Keratinocyte (primary cell): ENCODE measurements at regions not wholly inside any gene's neighbourhood (a gene's known extent, or its start where the extent isn't known, plus 50 kb on each side); places are given as distances from the start of the nearest gene placed in this dataset.

ENCODE experiments used
- DNase-seq: peaks from one replicate; pipeline ENCODE4 v3.0.0-alpha.2; 2011; ENCODE audit warnings: low read depth, missing footprints, low spot score
- FAIRE-seq: peaks from 2 replicates; lab custom pipeline; 2011; peaks lifted over from hg19 to GRCh38; lab: Jason Lieb, UNC
- H2AFZ ChIP-seq: 2 replicates; pipeline ENCODE4 v1.6.0; 2012; ENCODE audit warnings: low read length, control low read depth, inconsistent platforms; ENCODE audit not compliant: control insufficient read depth
- H3K27ac ChIP-seq: 2 replicates; pipeline ENCODE4 v1.5.1; 2011; ENCODE audit warnings: low read length; ENCODE audit not compliant: control insufficient read depth, insufficient read depth
- H3K27me3 ChIP-seq: 3 replicates; pipeline ENCODE4 v1.6.0; 2011; ENCODE audit warnings: low read length; ENCODE audit not compliant: control insufficient read depth, insufficient read depth; ENCODE audit errors: extremely low read depth
- H3K36me3 ChIP-seq, 2 experiments: 2 replicates in 1 of 2; 3 replicates in 1 of 2; pipeline ENCODE4 v1.5.1; 2011; ENCODE audit warnings: low read length in 2 of 2, mild to moderate bottlenecking in 1 of 2; ENCODE audit not compliant: control insufficient read depth in 2 of 2, insufficient read depth in 2 of 2; ENCODE audit errors: extremely low read depth in 1 of 2
- H3K4me1 ChIP-seq: 3 replicates; pipeline ENCODE4 v1.5.1; 2011; ENCODE audit warnings: low read length; ENCODE audit not compliant: control insufficient read depth, insufficient read depth; ENCODE audit errors: extremely low read depth
- H3K4me2 ChIP-seq: 3 replicates; pipeline ENCODE4 v1.6.0; 2011; ENCODE audit warnings: low read depth, low read length; ENCODE audit not compliant: control insufficient read depth, insufficient read depth; ENCODE audit errors: extremely low read depth
- H3K4me3 ChIP-seq, 3 experiments: fragments of 200-600 bp in 1 of 3; sonication (generic) in 1 of 3; 2 replicates in 2 of 3; 3 replicates in 1 of 3; pipeline ENCODE4 v1.5.1; 2011 to 2016; ENCODE audit warnings: low read length in 3 of 3, mild to moderate bottlenecking in 3 of 3, control low read depth in 2 of 3, inconsistent platforms in 1 of 3, low read depth in 1 of 3, mixed read lengths in 1 of 3, mixed run types in 1 of 3, moderate library complexity in 1 of 3; ENCODE audit not compliant: control insufficient read depth in 2 of 3, insufficient read depth in 2 of 3; ENCODE audit errors: extremely low read depth in 1 of 3
- H3K79me2 ChIP-seq: 2 replicates; pipeline ENCODE4 v1.6.0; 2012; ENCODE audit warnings: low read length; ENCODE audit not compliant: control insufficient read depth, insufficient read depth
- H3K9ac ChIP-seq: 3 replicates; pipeline ENCODE4 v1.6.0; 2011; ENCODE audit warnings: low read length; ENCODE audit not compliant: control insufficient read depth, insufficient read depth; ENCODE audit errors: extremely low read depth
- H3K9me1 ChIP-seq: 3 replicates; pipeline ENCODE4 v1.6.0; 2011; ENCODE audit warnings: low read length; ENCODE audit not compliant: control insufficient read depth, insufficient read depth; ENCODE audit errors: extremely low read depth
- H3K9me3 ChIP-seq: 2 replicates; pipeline ENCODE4 v1.5.1; 2012; ENCODE audit warnings: low read depth, low read length; ENCODE audit not compliant: control insufficient read depth
- H4K20me1 ChIP-seq: 3 replicates; pipeline ENCODE4 v1.6.0; 2011; ENCODE audit warnings: low read length; ENCODE audit not compliant: control insufficient read depth, insufficient read depth; ENCODE audit errors: extremely low read depth
- EZH2 ChIP-seq: IDR thresholded peaks from one replicate; pipeline ENCODE4 v1.6.1; 2012; ENCODE audit warnings: inconsistent platforms, mild to moderate bottlenecking, low read length, moderate library complexity
- dilution Hi-C: fragments of 300-500 bp; cut with MboI; formaldehyde crosslinking; loops from one replicate; pipeline ENCODE4 v1.7.0; 2020; ENCODE audit warnings: low sequenced_read_pairs; ENCODE audit not compliant: extremely low pct_ligation_motif_present
- TF ChIP-seq, protein P1 (sequence below), 3 experiments: IDR thresholded peaks in 1 of 3; conservative IDR thresholded peaks in 1 of 3; optimal IDR thresholded peaks in 1 of 3; 2 replicates in 2 of 3; 3 replicates in 1 of 3; pipeline versions ENCODE3 to v1.5.1; 2011; ENCODE audit warnings: low read length in 3 of 3, mild to moderate bottlenecking in 3 of 3, moderate library complexity in 2 of 3, control low read depth in 1 of 3, inconsistent platforms in 1 of 3; ENCODE audit not compliant: insufficient read depth in 2 of 3; ENCODE audit errors: extremely low read depth in 1 of 3

DNA sequence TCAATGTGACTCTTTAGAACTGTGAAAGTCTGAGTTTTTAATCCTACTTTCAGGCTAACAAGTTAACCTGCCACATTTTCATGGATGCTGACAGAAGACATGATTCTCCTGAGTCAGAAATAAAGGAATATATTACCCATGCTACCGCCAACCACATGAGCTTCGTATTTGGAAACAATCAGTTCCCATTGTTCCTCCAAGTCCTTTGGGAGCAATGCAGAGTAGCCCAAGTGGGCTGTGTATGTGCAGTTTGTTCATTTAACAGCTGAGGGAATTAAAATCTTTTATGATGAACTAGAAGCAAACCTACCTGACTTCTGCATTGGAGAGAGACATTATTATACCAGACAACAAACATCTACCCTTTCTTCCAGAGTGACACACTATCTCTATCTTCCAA lies 169.3 kb upstream of the BET1 start:
- no peak for TF ChIP-seq EZH2
- TF ChIP-seq, protein P1, sequence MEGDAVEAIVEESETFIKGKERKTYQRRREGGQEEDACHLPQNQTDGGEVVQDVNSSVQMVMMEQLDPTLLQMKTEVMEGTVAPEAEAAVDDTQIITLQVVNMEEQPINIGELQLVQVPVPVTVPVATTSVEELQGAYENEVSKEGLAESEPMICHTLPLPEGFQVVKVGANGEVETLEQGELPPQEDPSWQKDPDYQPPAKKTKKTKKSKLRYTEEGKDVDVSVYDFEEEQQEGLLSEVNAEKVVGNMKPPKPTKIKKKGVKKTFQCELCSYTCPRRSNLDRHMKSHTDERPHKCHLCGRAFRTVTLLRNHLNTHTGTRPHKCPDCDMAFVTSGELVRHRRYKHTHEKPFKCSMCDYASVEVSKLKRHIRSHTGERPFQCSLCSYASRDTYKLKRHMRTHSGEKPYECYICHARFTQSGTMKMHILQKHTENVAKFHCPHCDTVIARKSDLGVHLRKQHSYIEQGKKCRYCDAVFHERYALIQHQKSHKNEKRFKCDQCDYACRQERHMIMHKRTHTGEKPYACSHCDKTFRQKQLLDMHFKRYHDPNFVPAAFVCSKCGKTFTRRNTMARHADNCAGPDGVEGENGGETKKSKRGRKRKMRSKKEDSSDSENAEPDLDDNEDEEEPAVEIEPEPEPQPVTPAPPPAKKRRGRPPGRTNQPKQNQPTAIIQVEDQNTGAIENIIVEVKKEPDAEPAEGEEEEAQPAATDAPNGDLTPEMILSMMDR (optimal IDR thresholded peaks at IDR 0.05 in 1 of 3, IDR thresholded peaks at IDR 0.05 in 1 of 3, conservative IDR thresholded peaks at IDR 0.05 in 1 of 3; ENCODE audit: extremely low read depth in 1 of 3, insufficient read depth in 2 of 3, low read length in 3 of 3): no peak
- dilution Hi-C loops: no loop called here
- Histone ChIP-seq H3K9me1 (no peaks in the 10 kb centered on the region), H3K79me2 (no peaks in the 10 kb centered on the region), H3K36me3 (no peaks in the 10 kb centered on the region), H4K20me1 (no peaks in the 10 kb centered on the region), H3K9me3 (no peaks in the 10 kb centered on the region), H3K4me1 (no peaks in the 10 kb centered on the region), H3K9ac (no peak overlapping the region), H3K27me3 (no peaks in the 10 kb centered on the region), H3K4me2 (no peak overlapping the region), H3K4me3 (no peak overlapping the region), H2AFZ (no peak overlapping the region), H3K27ac (no peak overlapping the region)
- no peak for FAIRE-seq
- DNase-seq: no peak

DNA sequence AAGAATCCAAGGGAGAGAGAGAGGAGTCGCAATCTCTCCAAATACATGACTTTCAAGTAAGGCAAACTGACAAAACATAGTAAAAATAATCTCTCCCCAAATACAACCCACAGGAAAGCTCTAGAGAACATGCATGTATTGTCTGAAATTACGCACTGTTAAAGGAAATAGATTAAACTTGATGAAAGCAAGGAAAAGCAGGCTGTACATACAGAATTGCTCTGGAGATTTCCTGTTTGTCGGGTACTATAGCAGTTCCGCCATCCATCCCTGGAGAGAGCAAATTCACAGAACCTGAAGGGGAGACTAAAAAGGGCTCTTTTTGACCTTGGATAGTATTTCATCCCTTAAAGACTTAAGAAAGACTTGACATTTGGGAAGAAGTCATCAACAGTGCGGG lies 170.2 kb upstream of the BET1 start:
- dilution Hi-C loops: no loop called here

More for the DNA sequence above, 170.2 kb upstream of the BET1 start:
- no peak overlapping the region for H3K4me3 ChIP-seq
- TF ChIP-seq EZH2: no peak
- TF ChIP-seq, protein P1 (optimal IDR thresholded peaks at IDR 0.05 in 1 of 3, IDR thresholded peaks at IDR 0.05 in 1 of 3, conservative IDR thresholded peaks at IDR 0.05 in 1 of 3; ENCODE audit: extremely low read depth in 1 of 3, insufficient read depth in 2 of 3, low read length in 3 of 3): no peak
- H3K9me3 ChIP-seq: no peaks in the 10 kb centered on the region
- no peak overlapping the region for H3K27ac ChIP-seq
- no peaks in the 10 kb centered on the region for H3K9me1 ChIP-seq
- H4K20me1 ChIP-seq: no peaks in the 10 kb centered on the region
- H3K4me2 ChIP-seq: no peak overlapping the region
- H3K36me3 ChIP-seq: no peaks in the 10 kb centered on the region
- H3K79me2 ChIP-seq: no peaks in the 10 kb centered on the region
- FAIRE-seq (no peak), DNase-seq (no peak)
- no peaks in the 10 kb centered on the region for H3K27me3 ChIP-seq
- no peaks in the 10 kb centered on the region for H3K4me1 ChIP-seq
- H2AFZ ChIP-seq: no peak overlapping the region
- H3K9ac ChIP-seq: no peak overlapping the region
